Activated CD4-positive, alpha-beta T cell treated with anti-CD3 and anti-CD28 coated beads for 36 hours (primary cell): ENCODE measurements at regions not wholly inside any gene's neighbourhood (a gene's known extent, or its start where the extent isn't known, plus 50 kb on each side); places are given as distances from the start of the nearest gene placed in this dataset.

Source experiments
- ATAC-seq: fragments of 200-7000 bp; cut with Tn5 transposase; one replicate; pipeline ENCODE4 v1.10.0; 2021; ENCODE audit warnings: mild to moderate bottlenecking, moderate library complexity
- CTCF ChIA-PET: fragments of 350-600 bp; sonication (Branson Sonifier 250); formaldehyde crosslinking; loops from one replicate; lab custom pipeline; 2021; ENCODE audit warnings: antibody characterized with exemption; lab: Charles Lee
- POLR2A ChIA-PET: fragments of 350-600 bp; sonication (Branson Sonifier 250); formaldehyde crosslinking; loops from one replicate; lab custom pipeline; 2021; ENCODE audit warnings: antibody characterized with exemption, inconsistent platforms; lab: Charles Lee
- DNase-seq: peaks from one replicate; pipeline ENCODE4 v3.0.0-alpha.2; 2020
- H3K27ac Mint-ChIP-seq: one replicate; pipeline ENCODE4 v1.8.0; 2021; ENCODE audit warnings: mixed read lengths
- H3K27me3 Mint-ChIP-seq: one replicate; pipeline ENCODE4 v1.8.0; 2021; ENCODE audit warnings: mixed read lengths
- H3K36me3 Mint-ChIP-seq: one replicate; pipeline ENCODE4 v1.8.0; 2021; ENCODE audit warnings: low read depth, mixed read lengths
- H3K4me1 Mint-ChIP-seq: one replicate; pipeline ENCODE4 v1.8.0; 2021; ENCODE audit warnings: mixed read lengths
- H3K4me3 Mint-ChIP-seq: one replicate; pipeline ENCODE4 v1.8.0; 2021; ENCODE audit warnings: mild to moderate bottlenecking, moderate library complexity, mixed read lengths
- H3K9me3 Mint-ChIP-seq: one replicate; pipeline ENCODE4 v1.8.0; 2021; ENCODE audit warnings: low read depth, mixed read lengths
- intact Hi-C, 2 experiments: fragments of 100-400 bp; cut with DNase I in 1 of 2; cut with micrococcal nuclease in 1 of 2; formaldehyde crosslinking; loops; one replicate each; pipeline versions ENCODE4 v1.14.2 to v1.15.1; 2022 to 2024; cut with DNase I, micrococcal nuclease

GRCh38 chr11:130647371-130647770, 198.9 kb downstream of the ADAMTS15 start:
- Mint-ChIP-seq H3K27me3 (peaks cover 2% of the 10 kb centered on the region), H3K36me3 (no peaks in the 10 kb centered on the region), H3K4me3 (no peak overlapping the region), H3K4me1 (no peaks in the 10 kb centered on the region), H3K9me3 (no peaks in the 10 kb centered on the region), H3K27ac (no peak overlapping the region)
- DNase-seq: no peak
- intact Hi-C loops: no loop called here
- ATAC-seq: no peak
- ChIA-PET CTCF (interaction anchor here (0.6 kb wide), 1 partner anchor 215 kb away, joined by 3 read pairs; no protein-coding TSS in a partner anchor), POLR2A (no interaction called here)

GRCh38 chr11:130649801-130650200, 201.4 kb downstream of the ADAMTS15 start:
- Mint-ChIP-seq H3K36me3 (no peaks in the 10 kb centered on the region), H3K9me3 (no peaks in the 10 kb centered on the region), H3K4me3 (no peak overlapping the region), H3K27me3 (peaks cover 3% of the 10 kb centered on the region), H3K4me1 (no peaks in the 10 kb centered on the region), H3K27ac (no peak overlapping the region)
- ChIA-PET CTCF (no interaction called here), POLR2A (no interaction called here)
- ATAC-seq (no peak), DNase-seq (no peak)
- intact Hi-C loops: no loop called here

- no peaks in the 10 kb centered on the region for H3K36me3 Mint-ChIP-seq
- ATAC-seq: no peak
- H3K27me3 Mint-ChIP-seq: peaks cover 3% of the 10 kb centered on the region
- no peaks in the 10 kb centered on the region for H3K9me3 Mint-ChIP-seq
- POLR2A ChIA-PET: no interaction called here
- no peak for DNase-seq
- CTCF ChIA-PET: interaction anchor here (0.7 kb wide), 1 partner anchor 217 kb away, joined by 3 read pairs; no protein-coding TSS in a partner anchor
- intact Hi-C loops: no loop called here
- no peak overlapping the region for H3K4me3 Mint-ChIP-seq
- no peak overlapping the region for H3K27ac Mint-ChIP-seq
- no peaks in the 10 kb centered on the region for H3K4me1 Mint-ChIP-seq
Measured at GRCh38 chr11:130650456-130651030, 202.1 kb downstream of the ADAMTS15 start.

GRCh38 chr11:130651066-130651855, 202.8 kb downstream of the ADAMTS15 start:
- intact Hi-C loops: no loop called here
- ATAC-seq: no peak
- H3K27ac Mint-ChIP-seq: no peak overlapping the region
- no peaks in the 10 kb centered on the region for H3K36me3 Mint-ChIP-seq
- peaks cover 6% of the 10 kb centered on the region for H3K27me3 Mint-ChIP-seq
- DNase-seq: no peak
- no peak overlapping the region for H3K4me3 Mint-ChIP-seq
- no peaks in the 10 kb centered on the region for H3K9me3 Mint-ChIP-seq
- no peaks in the 10 kb centered on the region for H3K4me1 Mint-ChIP-seq
- ChIA-PET POLR2A (no interaction called here), CTCF (interaction anchor here (0.7 kb wide), 1 partner anchor 218 kb away, joined by 3 read pairs; no protein-coding TSS in a partner anchor)

- H3K4me1 Mint-ChIP-seq: no peaks in the 10 kb centered on the region
- intact Hi-C loops: no loop called here
- ATAC-seq (no peak), DNase-seq (no peak)
- ChIA-PET CTCF (no interaction called here), POLR2A (no interaction called here)
- no peak overlapping the region for H3K4me3 Mint-ChIP-seq
- peaks cover 8% of the 10 kb centered on the region for H3K27me3 Mint-ChIP-seq
- no peak overlapping the region for H3K27ac Mint-ChIP-seq
- peaks cover 2% of the 10 kb centered on the region for H3K9me3 Mint-ChIP-seq
- H3K36me3 Mint-ChIP-seq: no peaks in the 10 kb centered on the region
Measured at GRCh38 chr11:130652671-130653335, 204.4 kb downstream of the ADAMTS15 start.

GRCh38 chr11:130653838-130654636, 205.6 kb downstream of the ADAMTS15 start:
- ChIA-PET CTCF (interaction anchor here (0.7 kb wide), 1 partner anchor 959 kb away, joined by 3 read pairs; no protein-coding TSS in a partner anchor), POLR2A (no interaction called here)
- intact Hi-C loops: no loop called here
- Mint-ChIP-seq H3K9me3 (peaks cover 6% of the 10 kb centered on the region), H3K36me3 (no peaks in the 10 kb centered on the region), H3K27me3 (peaks cover 8% of the 10 kb centered on the region), H3K27ac (no peak overlapping the region), H3K4me3 (no peak overlapping the region), H3K4me1 (no peaks in the 10 kb centered on the region)
- no peak for DNase-seq
- no peak for ATAC-seq

GRCh38 chr11:130655300-130655699, 206.9 kb downstream of the ADAMTS15 start:
- Mint-ChIP-seq H3K4me3 (no peak overlapping the region), H3K9me3 (peaks cover 6% of the 10 kb centered on the region), H3K36me3 (no peaks in the 10 kb centered on the region), H3K27me3 (peaks cover 7% of the 10 kb centered on the region), H3K4me1 (no peaks in the 10 kb centered on the region), H3K27ac (no peak overlapping the region)
- POLR2A ChIA-PET: no interaction called here
- intact Hi-C loops: no loop called here
- no peak for ATAC-seq
- CTCF ChIA-PET: no interaction called here
- no peak for DNase-seq

GRCh38 chr11:130666781-130667251, 218.4 kb downstream of the ADAMTS15 start:
- CTCF ChIA-PET: interaction anchor here (0.8 kb wide), 1 partner anchor 1069 kb away, joined by 3 read pairs; no protein-coding TSS in a partner anchor
- H3K27me3 Mint-ChIP-seq: no peaks in the 10 kb centered on the region
- no peak overlapping the region for H3K27ac Mint-ChIP-seq

GRCh38 chr11:130668751-130669150, 220.3 kb downstream of the ADAMTS15 start:
- Mint-ChIP-seq H3K27me3 (no peaks in the 10 kb centered on the region), H3K27ac (no peak overlapping the region), H3K36me3 (no peaks in the 10 kb centered on the region), H3K4me1 (no peaks in the 10 kb centered on the region), H3K4me3 (no peak overlapping the region), H3K9me3 (no peaks in the 10 kb centered on the region)
- ATAC-seq: no peak
- no peak for DNase-seq
- CTCF ChIA-PET: no interaction called here
- POLR2A ChIA-PET: no interaction called here
- intact Hi-C loops: no loop called here

More at GRCh38 chr11:130666781-130667251, 218.4 kb downstream of the ADAMTS15 start:
- intact Hi-C loops: no loop called here
- POLR2A ChIA-PET: no interaction called here
- Mint-ChIP-seq H3K36me3 (no peaks in the 10 kb centered on the region), H3K4me3 (no peak overlapping the region), H3K9me3 (no peaks in the 10 kb centered on the region), H3K4me1 (no peaks in the 10 kb centered on the region)
- no peak for DNase-seq
- ATAC-seq: no peak

GRCh38 chr11:130670200-130670599, 221.8 kb downstream of the ADAMTS15 start:
- no peak for DNase-seq
- CTCF ChIA-PET: no interaction called here

More at GRCh38 chr11:130670200-130670599, 221.8 kb downstream of the ADAMTS15 start:
- Mint-ChIP-seq H3K4me3 (no peak overlapping the region), H3K27ac (no peak overlapping the region), H3K4me1 (no peaks in the 10 kb centered on the region), H3K27me3 (no peaks in the 10 kb centered on the region), H3K36me3 (no peaks in the 10 kb centered on the region), H3K9me3 (no peaks in the 10 kb centered on the region)
- intact Hi-C loops: no loop called here
- no peak for ATAC-seq
- POLR2A ChIA-PET: no interaction called here
